Neural cell (in vitro differentiated cells): ENCODE measurements at regions not wholly inside any gene's neighbourhood (a gene's known extent, or its start where the extent isn't known, plus 50 kb on each side); places are given as distances from the start of the nearest gene placed in this dataset.

Source experiments
- EZH2 ChIP-seq: fragments of 200-600, 300-800 bp; shearing (Covaris generic), sonication (generic); IDR thresholded peaks from 2 replicates; pipeline ENCODE4 v1.6.1; 2014; ENCODE audit warnings: antibody characterized with exemption, low read length, borderline replicate concordance, mild to moderate bottlenecking; ENCODE audit not compliant: insufficient read depth, poor library complexity, severe bottlenecking
- POLR2AphosphoS5 ChIP-seq: IDR thresholded peaks from 2 replicates; pipeline ENCODE4 v1.6.1; 2012
- SMC3 ChIP-seq: fragments of 450-650 bp; conservative IDR thresholded peaks from 2 replicates; pipeline ENCODE4 v1.6.1; 2014; ENCODE audit warnings: antibody characterized with exemption, mild to moderate bottlenecking, moderate library complexity; ENCODE audit not compliant: poor library complexity
- TF ChIP-seq, protein P1 (sequence below): fragments of 450-650 bp; IDR thresholded peaks from 2 replicates; pipeline ENCODE4 v1.5.1; 2014; ENCODE audit warnings: antibody characterized with exemption, mild to moderate bottlenecking, moderate library complexity; ENCODE audit not compliant: poor library complexity, severe bottlenecking

DNA sequence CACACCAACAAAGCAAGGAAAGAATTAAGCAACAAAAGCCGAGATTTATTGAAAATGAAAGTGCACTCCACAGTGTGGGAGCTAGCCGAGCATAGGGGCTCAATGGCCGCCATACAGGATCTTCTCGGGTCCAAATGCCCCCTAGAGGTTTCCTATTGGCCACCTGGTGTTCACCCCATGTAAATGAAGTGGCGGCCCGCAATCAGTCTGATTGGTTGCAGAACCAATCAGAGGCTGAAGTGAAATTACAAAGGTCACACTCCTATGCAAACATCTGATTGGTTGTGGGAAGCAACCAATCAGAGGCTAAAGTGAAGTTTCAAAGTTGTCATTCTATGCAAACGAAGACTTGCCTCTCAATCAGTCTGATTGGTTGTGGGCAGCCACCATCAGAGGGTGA is 61.8 kb upstream of the SLC35B4 start:
- TF ChIP-seq, protein P1, sequence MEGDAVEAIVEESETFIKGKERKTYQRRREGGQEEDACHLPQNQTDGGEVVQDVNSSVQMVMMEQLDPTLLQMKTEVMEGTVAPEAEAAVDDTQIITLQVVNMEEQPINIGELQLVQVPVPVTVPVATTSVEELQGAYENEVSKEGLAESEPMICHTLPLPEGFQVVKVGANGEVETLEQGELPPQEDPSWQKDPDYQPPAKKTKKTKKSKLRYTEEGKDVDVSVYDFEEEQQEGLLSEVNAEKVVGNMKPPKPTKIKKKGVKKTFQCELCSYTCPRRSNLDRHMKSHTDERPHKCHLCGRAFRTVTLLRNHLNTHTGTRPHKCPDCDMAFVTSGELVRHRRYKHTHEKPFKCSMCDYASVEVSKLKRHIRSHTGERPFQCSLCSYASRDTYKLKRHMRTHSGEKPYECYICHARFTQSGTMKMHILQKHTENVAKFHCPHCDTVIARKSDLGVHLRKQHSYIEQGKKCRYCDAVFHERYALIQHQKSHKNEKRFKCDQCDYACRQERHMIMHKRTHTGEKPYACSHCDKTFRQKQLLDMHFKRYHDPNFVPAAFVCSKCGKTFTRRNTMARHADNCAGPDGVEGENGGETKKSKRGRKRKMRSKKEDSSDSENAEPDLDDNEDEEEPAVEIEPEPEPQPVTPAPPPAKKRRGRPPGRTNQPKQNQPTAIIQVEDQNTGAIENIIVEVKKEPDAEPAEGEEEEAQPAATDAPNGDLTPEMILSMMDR, result no peak
- TF ChIP-seq POLR2AphosphoS5 (no peak), EZH2 (no peak), SMC3 (no peak)
